Parathyroid adenoma (tissue), 2 donors: ENCODE measurements at regions not wholly inside any gene's neighbourhood (a gene's known extent, or its start where the extent isn't known, plus 50 kb on each side); places are given as distances from the start of the nearest gene placed in this dataset.

Source experiments
- H2AFZ ChIP-seq: fragments of 300-600 bp; sonication (generic); one replicate; pipeline ENCODE4 v1.7.0; 2017; ENCODE audit warnings: antibody characterized with exemption, mild to moderate bottlenecking
- H3K27ac ChIP-seq: fragments of 300-600 bp; sonication (generic); one replicate; pipeline ENCODE4 v1.7.0; 2017
- H3K27me3 ChIP-seq: fragments of 300-600 bp; sonication (generic); one replicate; pipeline ENCODE4 v1.7.0; 2017; ENCODE audit warnings: low read length; ENCODE audit not compliant: control insufficient read depth, insufficient read depth
- H3K36me3 ChIP-seq: fragments of 300-600 bp; sonication (generic); one replicate; pipeline ENCODE4 v1.7.0; 2017; ENCODE audit warnings: low read length; ENCODE audit not compliant: control insufficient read depth, insufficient read depth
- H3K4me1 ChIP-seq: fragments of 300-600 bp; sonication (generic); one replicate; pipeline ENCODE4 v1.7.0; 2017; ENCODE audit warnings: control low read depth
- H3K4me2 ChIP-seq: fragments of 300-600 bp; sonication (generic); one replicate; pipeline ENCODE4 v1.7.0; 2017; ENCODE audit warnings: low read length
- H3K4me3 ChIP-seq: fragments of 300-600 bp; sonication (generic); one replicate; pipeline ENCODE4 v1.7.0; 2017; ENCODE audit warnings: low read depth, low read length
- H3K79me2 ChIP-seq: fragments of 300-600 bp; sonication (generic); one replicate; pipeline ENCODE4 v1.7.0; 2017; ENCODE audit warnings: control low read depth
- H3K9ac ChIP-seq: fragments of 300-600 bp; sonication (generic); one replicate; pipeline ENCODE4 v1.7.0; 2017; ENCODE audit warnings: mild to moderate bottlenecking
- H3K9me3 ChIP-seq: fragments of 300-600 bp; sonication (generic); one replicate; pipeline ENCODE4 v1.7.0; 2017; ENCODE audit warnings: low read length; ENCODE audit not compliant: control insufficient read depth
- TF ChIP-seq, protein P1 (sequence below): fragments of 300-600 bp; sonication (generic); IDR thresholded peaks from one replicate; pipeline ENCODE4 v1.7.0; 2017; ENCODE audit warnings: antibody characterized with exemption, mild to moderate bottlenecking
- donor health status: primary hyperparathyroidism.

DNA sequence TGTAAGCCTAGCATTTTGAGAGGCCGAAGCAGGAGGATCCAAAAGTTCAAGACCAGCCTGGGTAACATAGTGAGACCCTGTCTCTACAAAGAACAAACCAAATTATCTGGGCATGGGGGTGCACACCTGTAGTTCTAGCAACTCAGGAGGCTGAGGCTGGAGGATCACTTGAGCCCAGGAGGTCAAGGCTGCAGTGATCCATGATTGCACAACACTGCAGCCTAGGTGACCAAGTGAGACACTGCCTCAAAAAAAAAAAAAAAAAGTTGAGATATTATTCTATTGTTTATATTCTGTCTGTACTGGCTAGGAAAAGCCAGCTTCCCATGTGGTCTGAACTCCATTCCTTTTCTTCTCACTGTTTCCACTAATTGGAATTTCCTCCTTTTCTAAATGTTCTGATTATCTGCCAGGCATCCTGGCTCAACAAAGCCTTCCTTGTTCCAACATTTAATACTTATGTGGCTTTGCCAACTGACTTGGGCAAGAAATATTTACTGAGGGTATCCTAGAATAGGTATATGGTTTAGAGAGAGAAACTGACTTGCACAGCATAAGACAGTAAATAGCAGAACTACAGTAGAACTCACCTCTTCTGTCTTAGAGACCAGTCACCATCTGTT is 175.2 kb upstream of the ADAMTS3 start:
- TF ChIP-seq, protein P1, sequence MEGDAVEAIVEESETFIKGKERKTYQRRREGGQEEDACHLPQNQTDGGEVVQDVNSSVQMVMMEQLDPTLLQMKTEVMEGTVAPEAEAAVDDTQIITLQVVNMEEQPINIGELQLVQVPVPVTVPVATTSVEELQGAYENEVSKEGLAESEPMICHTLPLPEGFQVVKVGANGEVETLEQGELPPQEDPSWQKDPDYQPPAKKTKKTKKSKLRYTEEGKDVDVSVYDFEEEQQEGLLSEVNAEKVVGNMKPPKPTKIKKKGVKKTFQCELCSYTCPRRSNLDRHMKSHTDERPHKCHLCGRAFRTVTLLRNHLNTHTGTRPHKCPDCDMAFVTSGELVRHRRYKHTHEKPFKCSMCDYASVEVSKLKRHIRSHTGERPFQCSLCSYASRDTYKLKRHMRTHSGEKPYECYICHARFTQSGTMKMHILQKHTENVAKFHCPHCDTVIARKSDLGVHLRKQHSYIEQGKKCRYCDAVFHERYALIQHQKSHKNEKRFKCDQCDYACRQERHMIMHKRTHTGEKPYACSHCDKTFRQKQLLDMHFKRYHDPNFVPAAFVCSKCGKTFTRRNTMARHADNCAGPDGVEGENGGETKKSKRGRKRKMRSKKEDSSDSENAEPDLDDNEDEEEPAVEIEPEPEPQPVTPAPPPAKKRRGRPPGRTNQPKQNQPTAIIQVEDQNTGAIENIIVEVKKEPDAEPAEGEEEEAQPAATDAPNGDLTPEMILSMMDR: no peak
- Histone ChIP-seq H3K4me1 (no peaks in the 10 kb centered on the region), H3K36me3 (no peaks in the 10 kb centered on the region), H2AFZ (no peak overlapping the region), H3K4me3 (no peak overlapping the region), H3K27me3 (no peaks in the 10 kb centered on the region), H3K9ac (no peak overlapping the region), H3K4me2 (no peak overlapping the region), H3K27ac (no peak overlapping the region), H3K79me2 (no peaks in the 10 kb centered on the region), H3K9me3 (no peaks in the 10 kb centered on the region)

DNA sequence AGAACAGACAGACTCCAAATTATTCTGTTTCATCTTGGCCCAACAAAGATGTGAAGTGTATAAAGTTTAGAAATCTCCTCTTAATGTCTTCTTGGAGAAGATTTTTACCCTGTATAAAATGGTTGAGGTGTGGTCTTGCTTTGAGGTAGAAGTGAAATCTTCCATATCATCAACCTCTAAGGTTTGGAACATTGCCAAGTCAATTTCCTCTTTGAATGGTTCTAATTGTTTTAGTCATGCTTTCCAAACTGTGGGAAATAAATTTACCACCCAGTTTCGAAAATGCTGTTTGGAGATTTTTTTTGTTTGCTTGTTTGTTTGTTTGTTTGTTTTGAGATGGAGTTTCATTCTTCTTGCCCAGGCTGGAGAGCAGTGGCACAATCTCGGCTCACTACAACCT is 174.1 kb upstream of the ADAMTS3 start:
- Histone ChIP-seq H3K4me2 (no peak overlapping the region), H3K4me1 (no peaks in the 10 kb centered on the region), H3K9me3 (no peaks in the 10 kb centered on the region), H3K9ac (no peak overlapping the region), H3K36me3 (no peaks in the 10 kb centered on the region), H3K79me2 (no peaks in the 10 kb centered on the region), H3K27me3 (no peaks in the 10 kb centered on the region), H3K27ac (no peak overlapping the region), H2AFZ (no peak overlapping the region), H3K4me3 (no peak overlapping the region)
- TF ChIP-seq, protein P1: no peak

DNA sequence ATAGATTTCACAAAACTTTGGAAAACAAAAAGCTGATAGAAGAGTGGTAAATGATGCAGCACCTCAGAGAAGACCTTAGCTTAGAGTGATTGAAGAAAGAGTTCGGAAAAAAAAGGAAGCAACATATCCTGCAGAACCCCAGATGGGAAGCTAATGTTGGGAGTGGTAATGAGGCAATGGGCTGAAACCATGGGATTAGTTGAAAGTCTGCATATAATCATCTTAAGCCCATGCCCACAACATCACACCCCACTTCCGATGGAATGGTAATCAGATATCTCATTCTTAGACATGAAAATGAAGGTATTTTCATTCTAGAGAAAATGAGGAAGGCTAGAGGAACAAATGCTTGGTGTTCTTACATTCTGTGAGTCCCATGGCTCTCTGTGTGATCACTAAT is 146.3 kb upstream of the ADAMTS3 start:
- Histone ChIP-seq H3K27me3 (no peaks in the 10 kb centered on the region), H2AFZ (no peak overlapping the region), H3K4me1 (no peaks in the 10 kb centered on the region), H3K4me3 (no peak overlapping the region), H3K79me2 (no peaks in the 10 kb centered on the region), H3K27ac (no peak overlapping the region), H3K9ac (no peak overlapping the region), H3K9me3 (no peaks in the 10 kb centered on the region), H3K4me2 (no peak overlapping the region), H3K36me3 (no peaks in the 10 kb centered on the region)
- TF ChIP-seq, protein P1: no peak

DNA sequence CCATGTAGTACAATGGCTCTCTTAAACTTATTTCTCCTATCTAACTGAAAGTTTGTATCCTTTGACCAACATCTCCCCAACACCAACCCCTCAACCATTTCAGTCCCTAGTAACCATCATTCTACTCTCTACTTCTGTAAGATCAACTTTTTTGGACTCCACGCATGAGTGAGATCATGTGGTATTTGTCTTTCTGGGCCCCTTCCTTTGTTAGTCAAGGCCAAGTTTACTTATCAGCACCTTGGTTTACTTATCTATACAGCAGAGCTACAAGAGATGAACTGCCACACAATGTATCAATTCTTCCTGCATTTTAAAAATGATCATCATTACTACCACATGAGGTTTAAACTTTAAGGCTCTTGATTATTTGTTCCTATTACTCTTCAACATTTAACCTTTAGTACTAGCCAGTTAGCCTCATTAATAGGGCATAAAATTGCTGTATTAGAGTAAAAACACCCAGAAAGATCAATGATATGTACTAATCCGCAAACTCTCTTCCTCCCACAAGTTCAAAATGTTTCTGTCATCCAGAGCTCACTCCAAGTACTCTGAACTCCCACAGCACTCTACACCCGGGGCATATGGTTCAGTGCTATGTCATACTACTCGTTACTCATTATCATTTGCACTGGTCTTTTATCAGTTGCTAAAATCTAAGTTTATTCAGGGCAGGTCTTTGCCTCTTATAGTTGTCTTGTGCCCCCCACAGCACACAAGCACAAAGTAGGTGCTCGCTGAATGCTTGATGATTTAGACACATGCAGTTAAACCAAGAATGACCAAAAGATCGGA is 145.7 kb upstream of the ADAMTS3 start:
- H3K4me2 ChIP-seq: no peak overlapping the region
- no peak overlapping the region for H3K27ac ChIP-seq
- no peaks in the 10 kb centered on the region for H3K27me3 ChIP-seq
- H3K79me2 ChIP-seq: no peaks in the 10 kb centered on the region
- no peak overlapping the region for H2AFZ ChIP-seq
- TF ChIP-seq, protein P1: no peak
- H3K4me3 ChIP-seq: no peak overlapping the region
- no peaks in the 10 kb centered on the region for H3K4me1 ChIP-seq
- H3K36me3 ChIP-seq: no peaks in the 10 kb centered on the region
- no peak overlapping the region for H3K9ac ChIP-seq
- H3K9me3 ChIP-seq: no peaks in the 10 kb centered on the region
